Liver (tissue), 8 donors: ENCODE measurements at regions not wholly inside any gene's neighbourhood (a gene's known extent, or its start where the extent isn't known, plus 50 kb on each side); places are given as distances from the start of the nearest gene placed in this dataset.

Experiments
- DNase-seq: peaks from one replicate; pipeline ENCODE4 v3.0.0-alpha.2; 2017; ENCODE audit warnings: low spot score
- H3K27ac ChIP-seq, 2 donors: one replicate each; pipeline ENCODE4 v1.7.0; 2013; ENCODE audit warnings: inconsistent platforms in 2 of 2, low read length in 2 of 2, control low read depth in 1 of 2, low read depth in 1 of 2, mild to moderate bottlenecking in 1 of 2
- H3K27me3 ChIP-seq, 4 donors: one replicate each; pipeline versions ENCODE4 v1.6.1 to v1.7.0; 2013; ENCODE audit warnings: low read length in 3 of 4, inconsistent platforms in 1 of 4, mild to moderate bottlenecking in 1 of 4, moderate library complexity in 1 of 4; ENCODE audit not compliant: control insufficient read depth in 4 of 4, insufficient read depth in 4 of 4
- H3K36me3 ChIP-seq, 4 donors: one replicate each; pipeline versions ENCODE4 v1.6.1 to v1.7.0; 2013; ENCODE audit warnings: low read length in 3 of 4, mild to moderate bottlenecking in 3 of 4, low read depth in 1 of 4, moderate library complexity in 1 of 4; ENCODE audit not compliant: control insufficient read depth in 4 of 4, insufficient read depth in 3 of 4
- H3K4me1 ChIP-seq, 4 donors: one replicate each; pipeline versions ENCODE4 v1.6.1 to v1.7.0; 2013; ENCODE audit warnings: low read length in 3 of 4, mild to moderate bottlenecking in 3 of 4, moderate library complexity in 1 of 4; ENCODE audit not compliant: control insufficient read depth in 4 of 4, insufficient read depth in 4 of 4
- H3K4me3 ChIP-seq, 3 donors: one replicate each; pipeline versions ENCODE4 v1.6.1 to v1.7.0; 2013; ENCODE audit warnings: low read length in 3 of 3, control low read depth in 1 of 3, low read depth in 1 of 3, mild to moderate bottlenecking in 1 of 3
- H3K9ac ChIP-seq, 2 donors: one replicate each; pipeline ENCODE4 v1.7.0; 2013; ENCODE audit warnings: low read length in 2 of 2, mild to moderate bottlenecking in 2 of 2, moderate library complexity in 2 of 2, control low read depth in 1 of 2, low read depth in 1 of 2
- H3K9me3 ChIP-seq, 4 donors: one replicate each; pipeline versions ENCODE4 v1.6.1 to v1.7.0; 2013; ENCODE audit warnings: low read length in 3 of 4; ENCODE audit not compliant: control insufficient read depth in 4 of 4
- ATF3 ChIP-seq: IDR thresholded peaks from 2 replicates; pipeline ENCODE4 v1.6.1; 2016; ENCODE audit warnings: antibody characterized with exemption
- CTCF ChIP-seq: fragments of 150-350 bp; IDR thresholded peaks from 2 replicates; pipeline ENCODE4 v1.5.1; 2017; ENCODE audit warnings: improper control_type of control experiment, low read depth, low read length; ENCODE audit not compliant: missing input control
- EGR1 ChIP-seq, 2 donors: IDR thresholded peaks; 2 replicates each; pipeline ENCODE4 v1.6.1; 2016 to 2018; ENCODE audit warnings: antibody characterized with exemption in 2 of 2, low read depth in 2 of 2
- FOXA1 ChIP-seq: IDR thresholded peaks from 2 replicates; pipeline ENCODE4 v1.6.1; 2016; ENCODE audit warnings: antibody characterized with exemption
- FOXA2 ChIP-seq: IDR thresholded peaks from 2 replicates; pipeline ENCODE4 v1.6.1; 2016; ENCODE audit warnings: antibody characterized with exemption
- GABPA ChIP-seq, 2 donors: IDR thresholded peaks in 1 of 2; conservative IDR thresholded peaks in 1 of 2; 2 replicates each; pipeline ENCODE4 v1.6.1; 2016; ENCODE audit warnings: antibody characterized with exemption in 2 of 2, mild to moderate bottlenecking in 1 of 2, moderate library complexity in 1 of 2
- HNF4A ChIP-seq, 2 donors: conservative IDR thresholded peaks; 2 replicates each; pipeline ENCODE4 v1.6.1; 2016; ENCODE audit warnings: antibody characterized with exemption in 2 of 2, mild to moderate bottlenecking in 2 of 2
- HNF4G ChIP-seq: IDR thresholded peaks from 2 replicates; pipeline ENCODE4 v1.6.1; 2016; ENCODE audit warnings: antibody characterized with exemption
- JUND ChIP-seq, 2 donors: IDR thresholded peaks; 2 replicates each; pipeline ENCODE4 v1.6.1; 2016; ENCODE audit warnings: antibody characterized with exemption in 2 of 2
- NR2F2 ChIP-seq: IDR thresholded peaks from 2 replicates; pipeline ENCODE4 v1.6.1; 2016; ENCODE audit warnings: antibody characterized with exemption
- RAD21 ChIP-seq, 2 donors: IDR thresholded peaks; 2 replicates each; pipeline ENCODE4 v1.6.1; 2016; ENCODE audit warnings: antibody characterized with exemption in 2 of 2, mild to moderate bottlenecking in 2 of 2
- RXRA ChIP-seq, 2 donors: IDR thresholded peaks; 2 replicates each; pipeline ENCODE4 v1.6.1; 2017 to 2018; ENCODE audit warnings: antibody characterized with exemption in 2 of 2, mild to moderate bottlenecking in 1 of 2
- SP1 ChIP-seq: IDR thresholded peaks from 2 replicates; pipeline ENCODE4 v1.6.1; 2018; ENCODE audit warnings: antibody characterized with exemption, mild to moderate bottlenecking
- TAF1 ChIP-seq: conservative IDR thresholded peaks from 2 replicates; pipeline ENCODE4 v1.6.1; 2016; ENCODE audit warnings: antibody characterized with exemption, mild to moderate bottlenecking
- YY1 ChIP-seq: IDR thresholded peaks from 2 replicates; pipeline ENCODE4 v1.6.1; 2016; ENCODE audit warnings: antibody characterized with exemption, mild to moderate bottlenecking
- WGBS: extraction: QIAGEN DNeasy Blood & Tissue Kit; methylation state at CpG from one replicate; pipeline ENCODE4 v1.1.7; 2013; 5-methylcytosine and 5-hydroxymethylcytosine counted together
- TF ChIP-seq, protein P1 (sequence below): IDR thresholded peaks from 2 replicates; pipeline ENCODE4 v1.6.1; 2016; ENCODE audit warnings: antibody characterized with exemption, mild to moderate bottlenecking
- TF ChIP-seq, protein P2 (sequence below): IDR thresholded peaks from 2 replicates; pipeline ENCODE4 v1.6.1; 2016; ENCODE audit warnings: antibody characterized with exemption
- TF ChIP-seq, protein P3 (sequence below): IDR thresholded peaks from 2 replicates; pipeline ENCODE4 v1.6.1; 2016; ENCODE audit warnings: antibody characterized with exemption
- donor health status: healthy.
- donor health status: healthy.
- donor health status: healthy.
- donor health status: healthy.
- donor health status: healthy.

DNA sequence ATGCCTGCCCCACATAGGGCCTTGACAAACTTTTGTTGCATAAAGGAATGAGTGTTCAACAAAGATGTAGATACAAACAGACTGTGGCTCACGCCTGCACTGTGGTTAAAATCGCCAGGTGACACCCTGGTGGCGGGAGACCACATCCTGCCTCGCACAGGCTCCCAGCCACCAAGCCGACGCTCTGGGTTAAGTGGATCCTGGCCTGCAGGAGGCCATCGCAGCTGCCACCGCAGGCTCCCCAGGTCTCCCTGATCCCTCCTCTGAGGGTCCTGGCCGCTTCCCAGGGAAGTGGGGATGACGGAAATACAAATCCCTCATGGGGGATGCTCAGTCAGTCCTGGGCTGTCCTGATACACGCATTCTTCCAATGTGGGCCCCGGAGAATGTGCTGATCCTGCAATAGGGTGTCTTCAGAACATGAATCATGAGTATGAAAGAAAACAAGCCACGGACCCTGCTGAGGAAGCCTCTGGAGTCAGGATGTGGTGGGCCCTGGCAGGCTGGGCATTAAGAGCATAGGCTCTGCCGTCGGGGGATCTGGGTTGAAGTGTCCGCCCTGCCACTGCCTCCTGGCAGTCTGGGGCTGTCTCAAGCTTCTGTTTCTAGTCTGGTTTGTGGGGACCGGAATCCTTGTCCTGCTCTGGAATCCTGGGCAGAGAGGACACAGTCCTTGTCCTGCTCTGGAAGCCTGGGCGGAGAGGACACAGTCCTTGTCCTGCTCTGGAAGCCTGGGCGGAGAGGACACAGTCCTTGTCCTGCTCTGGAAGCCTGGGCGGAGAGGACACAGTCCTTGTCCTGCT is 53.5 kb upstream of the BEGAIN start:
- Histone ChIP-seq H3K27me3 (no peaks in the 10 kb centered on the region), H3K9me3 (no peaks in the 10 kb centered on the region), H3K9ac (no peak overlapping the region), H3K36me3 (no peaks in the 10 kb centered on the region), H3K4me1 (peaks cover 4 to 29% (median 18%) of the 10 kb centered on the region in 4 donors), H3K27ac (peak overlapping the region in 1 of 2 donors; percentile 15), H3K4me3 (no peak overlapping the region)
- TF ChIP-seq EGR1 (IDR thresholded peaks at IDR 0.05; ENCODE audit: low read depth in 2 of 2) (no peak), JUND (IDR thresholded peaks at IDR 0.05) (peak in 1 of 2 donors; percentile 56), FOXA2 (no peak), RXRA (IDR thresholded peaks at IDR 0.05) (peak in 1 of 2 donors; percentile 24)
- TF ChIP-seq, protein P1, sequence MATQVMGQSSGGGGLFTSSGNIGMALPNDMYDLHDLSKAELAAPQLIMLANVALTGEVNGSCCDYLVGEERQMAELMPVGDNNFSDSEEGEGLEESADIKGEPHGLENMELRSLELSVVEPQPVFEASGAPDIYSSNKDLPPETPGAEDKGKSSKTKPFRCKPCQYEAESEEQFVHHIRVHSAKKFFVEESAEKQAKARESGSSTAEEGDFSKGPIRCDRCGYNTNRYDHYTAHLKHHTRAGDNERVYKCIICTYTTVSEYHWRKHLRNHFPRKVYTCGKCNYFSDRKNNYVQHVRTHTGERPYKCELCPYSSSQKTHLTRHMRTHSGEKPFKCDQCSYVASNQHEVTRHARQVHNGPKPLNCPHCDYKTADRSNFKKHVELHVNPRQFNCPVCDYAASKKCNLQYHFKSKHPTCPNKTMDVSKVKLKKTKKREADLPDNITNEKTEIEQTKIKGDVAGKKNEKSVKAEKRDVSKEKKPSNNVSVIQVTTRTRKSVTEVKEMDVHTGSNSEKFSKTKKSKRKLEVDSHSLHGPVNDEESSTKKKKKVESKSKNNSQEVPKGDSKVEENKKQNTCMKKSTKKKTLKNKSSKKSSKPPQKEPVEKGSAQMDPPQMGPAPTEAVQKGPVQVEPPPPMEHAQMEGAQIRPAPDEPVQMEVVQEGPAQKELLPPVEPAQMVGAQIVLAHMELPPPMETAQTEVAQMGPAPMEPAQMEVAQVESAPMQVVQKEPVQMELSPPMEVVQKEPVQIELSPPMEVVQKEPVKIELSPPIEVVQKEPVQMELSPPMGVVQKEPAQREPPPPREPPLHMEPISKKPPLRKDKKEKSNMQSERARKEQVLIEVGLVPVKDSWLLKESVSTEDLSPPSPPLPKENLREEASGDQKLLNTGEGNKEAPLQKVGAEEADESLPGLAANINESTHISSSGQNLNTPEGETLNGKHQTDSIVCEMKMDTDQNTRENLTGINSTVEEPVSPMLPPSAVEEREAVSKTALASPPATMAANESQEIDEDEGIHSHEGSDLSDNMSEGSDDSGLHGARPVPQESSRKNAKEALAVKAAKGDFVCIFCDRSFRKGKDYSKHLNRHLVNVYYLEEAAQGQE = no peak
- TF ChIP-seq, protein P2, sequence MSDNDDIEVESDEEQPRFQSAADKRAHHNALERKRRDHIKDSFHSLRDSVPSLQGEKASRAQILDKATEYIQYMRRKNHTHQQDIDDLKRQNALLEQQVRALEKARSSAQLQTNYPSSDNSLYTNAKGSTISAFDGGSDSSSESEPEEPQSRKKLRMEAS = peak; percentile 53
- no peak for DNase-seq
- 75% methylated on average over 20 of the region's 20 CpGs for WGBS

GRCh38 chr14:100641274-100641860 is 54.1 kb upstream of the BEGAIN start:
- no peak overlapping the region for H3K9ac ChIP-seq
- 77% methylated on average over 8 of the region's 8 CpGs for WGBS
- DNase-seq = no peak
- H3K9me3 ChIP-seq = no peaks in the 10 kb centered on the region
- H3K27me3 ChIP-seq = no peaks in the 10 kb centered on the region
- no peak for TF ChIP-seq NR2F2
- peak; percentile 84 to 97 for TF ChIP-seq HNF4A (conservative IDR thresholded peaks at IDR 0.05)
- TF ChIP-seq, protein P2 = peak; percentile 47
- TF ChIP-seq, protein P1 = peak; percentile 48
- TF ChIP-seq CTCF = no peak
- no peak for TF ChIP-seq GABPA (IDR thresholded peaks at IDR 0.05 in 1 of 2, conservative IDR thresholded peaks at IDR 0.05 in 1 of 2)
- peak; percentile 21 for TF ChIP-seq HNF4G
- TF ChIP-seq RAD21 (IDR thresholded peaks at IDR 0.05) = peak in 1 of 2 donors; percentile 21
- TF ChIP-seq FOXA2 = no peak
- no peak for TF ChIP-seq EGR1 (IDR thresholded peaks at IDR 0.05; ENCODE audit: low read depth in 2 of 2)
- no peak for TF ChIP-seq JUND (IDR thresholded peaks at IDR 0.05)
- TF ChIP-seq RXRA (IDR thresholded peaks at IDR 0.05) = peak in 1 of 2 donors; percentile 81
- no peak for TF ChIP-seq ATF3
- TF ChIP-seq SP1 = peak; percentile 53
- peak; percentile 31 for TF ChIP-seq FOXA1
- no peak for TF ChIP-seq YY1
- no peak for TF ChIP-seq TAF1
- TF ChIP-seq, protein P3, sequence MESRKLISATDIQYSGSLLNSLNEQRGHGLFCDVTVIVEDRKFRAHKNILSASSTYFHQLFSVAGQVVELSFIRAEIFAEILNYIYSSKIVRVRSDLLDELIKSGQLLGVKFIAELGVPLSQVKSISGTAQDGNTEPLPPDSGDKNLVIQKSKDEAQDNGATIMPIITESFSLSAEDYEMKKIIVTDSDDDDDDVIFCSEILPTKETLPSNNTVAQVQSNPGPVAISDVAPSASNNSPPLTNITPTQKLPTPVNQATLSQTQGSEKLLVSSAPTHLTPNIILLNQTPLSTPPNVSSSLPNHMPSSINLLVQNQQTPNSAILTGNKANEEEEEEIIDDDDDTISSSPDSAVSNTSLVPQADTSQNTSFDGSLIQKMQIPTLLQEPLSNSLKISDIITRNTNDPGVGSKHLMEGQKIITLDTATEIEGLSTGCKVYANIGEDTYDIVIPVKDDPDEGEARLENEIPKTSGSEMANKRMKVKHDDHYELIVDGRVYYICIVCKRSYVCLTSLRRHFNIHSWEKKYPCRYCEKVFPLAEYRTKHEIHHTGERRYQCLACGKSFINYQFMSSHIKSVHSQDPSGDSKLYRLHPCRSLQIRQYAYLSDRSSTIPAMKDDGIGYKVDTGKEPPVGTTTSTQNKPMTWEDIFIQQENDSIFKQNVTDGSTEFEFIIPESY = no peak
- H3K4me1 ChIP-seq = peaks cover 4 to 29% (median 19%) of the 10 kb centered on the region in 4 donors
- no peak overlapping the region for H3K27ac ChIP-seq
- no peaks in the 10 kb centered on the region for H3K36me3 ChIP-seq
- no peak overlapping the region for H3K4me3 ChIP-seq
